Naive thymus-derived CD8-positive, alpha-beta T cell (primary cell): ENCODE measurements at regions not wholly inside any gene's neighbourhood (a gene's known extent, or its start where the extent isn't known, plus 50 kb on each side); places are given as distances from the start of the nearest gene placed in this dataset.
"Not testable (repeated sequence)": the region's sequence is repeated elsewhere in the genome, so short reads cannot be mapped to it uniquely, and the experiment has no call there.

Experiments
- ATAC-seq, 2 donors: fragments of 150-1000 bp; cut with Tn5 transposase in 1 of 2; sonication (Bioruptor Pico), chemical (Tn5 transposase) in 1 of 2; 1 replicate in 1 of 2; 2 replicates in 1 of 2; pipeline ENCODE4 v1.10.0; 2021; ENCODE audit warnings: mild to moderate bottlenecking in 2 of 2, moderate library complexity in 2 of 2
- POLR2A ChIA-PET: fragments of 350-600 bp; sonication (Branson Sonifier 250); formaldehyde crosslinking; loops from one replicate; lab custom pipeline; 2021; ENCODE audit warnings: antibody characterized with exemption; lab: Charles Lee
- DNase-seq, 10 donors: peaks; one replicate each; pipeline versions ENCODE4 v3.0.0 to v3.0.0-alpha.2; 2020 to 2022
- H3K27ac Mint-ChIP-seq, 10 donors: one replicate each; pipeline ENCODE4 v1.8.0; 2020 to 2022; ENCODE audit warnings: mild to moderate bottlenecking in 10 of 10, mixed read lengths in 10 of 10, moderate library complexity in 4 of 10, inconsistent platforms in 1 of 10
- H3K27me3 Mint-ChIP-seq, 5 donors: one replicate each; pipeline ENCODE4 v1.8.0; 2021 to 2022; ENCODE audit warnings: mixed read lengths in 5 of 5
- H3K36me3 Mint-ChIP-seq, 3 donors: one replicate each; pipeline ENCODE4 v1.8.0; 2020 to 2022; ENCODE audit warnings: mixed read lengths in 3 of 3, mild to moderate bottlenecking in 2 of 3, inconsistent platforms in 1 of 3
- H3K4me1 Mint-ChIP-seq, 4 donors: one replicate each; pipeline ENCODE4 v1.8.0; 2021 to 2022; ENCODE audit warnings: mixed read lengths in 4 of 4
- H3K4me3 Mint-ChIP-seq, 10 donors: one replicate each; pipeline ENCODE4 v1.8.0; 2020 to 2022; ENCODE audit warnings: mild to moderate bottlenecking in 10 of 10, mixed read lengths in 10 of 10, moderate library complexity in 6 of 10, inconsistent platforms in 1 of 10
- H3K9me3 Mint-ChIP-seq, 9 donors: one replicate each; pipeline ENCODE4 v1.8.0; 2020 to 2022; ENCODE audit warnings: mixed read lengths in 9 of 9, mild to moderate bottlenecking in 3 of 9, inconsistent platforms in 1 of 9, moderate library complexity in 1 of 9

- POLR2A ChIA-PET, result no interaction called here
- Mint-ChIP-seq H3K4me1 (no peaks in the 10 kb centered on the region), H3K27ac (no peak overlapping the region), H3K9me3 (peaks cover 0 to 3% (median 0%) of the 10 kb centered on the region in 9 donors), H3K36me3 (no peaks in the 10 kb centered on the region), H3K4me3 (no peak overlapping the region), H3K27me3 (peaks cover 0 to 8% (median 7%) of the 10 kb centered on the region in 5 donors)
- DNase-seq (no peak), ATAC-seq (no peak)
Observed at GRCh38 chr2:175612280-175612679, 389.8 kb downstream of the LNPK start.

DNA sequence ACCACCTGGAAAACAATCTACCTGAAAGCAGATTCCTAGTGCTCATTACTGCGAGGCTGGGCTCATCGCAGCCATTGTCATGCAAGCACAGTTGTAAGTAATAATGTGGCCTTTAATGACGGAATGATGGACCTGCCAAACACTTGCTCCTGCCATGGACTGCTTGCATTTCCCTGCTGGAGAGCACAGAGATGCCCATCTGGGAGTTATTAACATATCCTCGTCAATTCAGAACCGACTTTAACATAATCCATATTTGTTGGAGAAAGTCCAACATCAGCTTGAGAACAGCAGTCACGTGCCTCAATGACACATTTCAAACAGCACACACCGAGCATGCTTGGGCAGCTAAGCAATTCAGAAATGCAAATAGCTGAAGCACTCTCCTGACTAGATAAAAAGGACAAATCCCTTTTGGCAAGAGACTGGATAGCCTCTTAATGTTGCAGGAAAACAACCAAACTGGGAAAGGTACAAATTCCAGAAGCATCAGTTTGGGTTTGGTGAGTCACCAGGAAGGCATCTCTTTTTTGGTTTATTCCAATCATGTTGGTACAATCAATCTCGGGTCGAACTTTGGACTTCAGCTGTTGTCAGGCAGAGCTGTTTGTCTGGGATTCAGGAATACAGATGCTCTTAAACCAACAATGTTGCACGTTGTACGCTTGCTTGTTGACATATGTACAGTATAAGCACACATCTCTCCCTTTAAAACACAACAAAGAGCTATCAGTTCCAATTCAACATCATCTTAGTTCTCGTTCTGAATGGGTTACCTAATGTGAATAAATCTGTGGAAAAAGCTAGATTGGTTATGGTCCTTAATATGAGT lies 395.8 kb downstream of the LNPK start:
- no peak overlapping the region for H3K27ac Mint-ChIP-seq
- DNase-seq (no peak), ATAC-seq (no peak)
- H3K4me3 Mint-ChIP-seq, result no peak overlapping the region
- POLR2A ChIA-PET, result no interaction called here
- no peaks in the 10 kb centered on the region for H3K4me1 Mint-ChIP-seq
- peaks cover 0 to 12% (median 5%) of the 10 kb centered on the region in 5 donors for H3K27me3 Mint-ChIP-seq
- peaks cover 0 to 9% (median 0%) of the 10 kb centered on the region in 9 donors for H3K9me3 Mint-ChIP-seq
- no peaks in the 10 kb centered on the region for H3K36me3 Mint-ChIP-seq

DNA sequence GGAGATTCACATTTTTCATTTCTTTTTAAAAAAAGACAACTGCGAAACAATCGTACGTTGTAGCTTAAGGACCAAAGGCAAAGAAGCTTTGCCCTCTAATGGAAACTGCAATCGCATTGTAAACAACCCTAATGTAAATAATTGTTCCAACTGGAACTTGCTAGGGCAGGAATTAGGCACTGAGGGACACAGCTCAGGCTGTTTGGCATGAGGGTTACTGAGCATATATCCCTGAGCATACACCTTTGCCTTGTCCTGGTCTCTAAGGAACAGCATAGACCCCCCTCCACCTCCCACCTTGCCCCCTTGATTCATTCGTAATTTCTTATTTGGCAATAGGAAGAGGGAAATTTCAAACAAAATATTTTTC lies 396.4 kb downstream of the LNPK start:
- no peak for DNase-seq
- Mint-ChIP-seq H3K27me3 (peaks cover 0 to 12% (median 5%) of the 10 kb centered on the region in 5 donors), H3K4me1 (no peaks in the 10 kb centered on the region), H3K4me3 (no peak overlapping the region), H3K9me3 (peaks cover 0 to 9% (median 0%) of the 10 kb centered on the region in 9 donors), H3K27ac (no peak overlapping the region), H3K36me3 (no peaks in the 10 kb centered on the region)
- POLR2A ChIA-PET, result no interaction called here
- no peak for ATAC-seq

- no peak for ATAC-seq
- Mint-ChIP-seq H3K27me3 (peaks cover 0 to 11% (median 4%) of the 10 kb centered on the region in 5 donors), H3K27ac (no peak overlapping the region), H3K9me3 (peaks cover 0 to 3% (median 0%) of the 10 kb centered on the region in 9 donors), H3K4me1 (no peaks in the 10 kb centered on the region), H3K4me3 (no peak overlapping the region), H3K36me3 (no peaks in the 10 kb centered on the region)
- no peak for DNase-seq
- POLR2A ChIA-PET, result no interaction called here
Observed at GRCh38 chr2:175601969-175602368, 400.1 kb downstream of the LNPK start.

DNA sequence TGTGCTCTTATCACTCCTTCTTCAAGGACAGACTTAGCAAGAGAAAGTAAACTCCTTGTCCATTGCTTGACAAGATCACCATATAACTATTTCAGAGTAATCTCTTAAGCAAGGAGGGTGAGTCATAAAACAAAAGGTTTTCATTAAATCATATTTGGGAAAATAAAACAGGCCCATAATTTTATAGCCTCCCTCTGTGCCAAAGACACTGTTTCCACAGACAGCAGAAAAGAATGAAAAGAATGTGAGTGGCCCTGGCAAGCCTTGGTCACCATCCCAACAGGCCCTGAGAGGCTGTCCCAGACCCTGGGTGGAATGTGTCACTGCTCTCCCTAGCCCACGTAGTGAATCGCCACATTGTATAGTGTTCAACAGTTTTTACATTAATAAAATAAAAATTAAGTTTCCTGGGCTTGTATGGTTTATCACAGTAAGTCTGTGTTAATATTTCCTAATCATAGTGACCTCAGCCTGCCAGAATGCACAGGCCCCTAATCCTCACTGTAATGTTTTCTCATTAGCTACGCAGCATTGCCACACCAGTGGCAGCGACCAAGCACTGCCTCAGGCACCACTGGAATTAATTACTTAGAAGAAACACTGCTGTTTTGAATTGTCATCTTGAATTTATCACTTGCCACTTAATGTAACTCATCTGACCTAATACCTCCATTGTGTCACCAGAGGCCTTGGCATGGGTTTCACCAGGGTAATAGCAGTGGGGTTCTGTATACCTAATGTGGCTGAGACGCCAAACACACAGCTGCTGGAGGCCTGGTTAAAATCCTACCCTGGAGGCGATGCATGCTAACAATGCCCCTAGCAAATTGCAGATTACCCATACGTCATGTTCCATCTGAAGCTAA lies 401.9 kb downstream of the LNPK start:
- Mint-ChIP-seq H3K27ac (no peak overlapping the region), H3K4me3 (no peak overlapping the region), H3K36me3 (no peaks in the 10 kb centered on the region), H3K4me1 (no peaks in the 10 kb centered on the region), H3K9me3 (peaks cover 0 to 5% (median 0%) of the 10 kb centered on the region in 9 donors), H3K27me3 (peaks cover 0 to 11% (median 4%) of the 10 kb centered on the region in 5 donors)
- POLR2A ChIA-PET, result no interaction called here
- ATAC-seq, result no peak
- DNase-seq, result no peak

DNA sequence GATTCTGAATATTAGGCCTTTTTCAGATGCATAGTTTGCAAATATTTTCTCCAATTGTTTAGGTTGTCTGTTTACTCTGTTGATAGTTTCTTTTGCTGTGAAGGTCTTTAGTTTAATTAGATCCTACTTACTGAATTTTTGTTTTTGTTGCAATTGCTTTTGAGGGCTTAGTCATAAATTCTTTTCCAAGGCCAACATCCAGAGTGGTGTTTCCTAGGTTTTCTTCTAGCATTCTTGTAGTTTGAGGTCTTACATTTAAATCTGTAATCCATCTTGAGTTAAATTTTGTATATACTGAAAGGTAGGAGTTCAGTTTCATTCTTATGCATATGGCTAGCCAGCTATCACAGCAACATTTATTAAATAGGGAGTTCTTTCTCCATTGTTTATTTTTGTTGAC lies 404.8 kb downstream of the LNPK start:
- no peak for DNase-seq
- peaks cover 0 to 8% (median 0%) of the 10 kb centered on the region in 9 donors for H3K9me3 Mint-ChIP-seq
- ATAC-seq, result no peak
- peaks cover 0 to 7% (median 3%) of the 10 kb centered on the region in 5 donors for H3K27me3 Mint-ChIP-seq
- no peaks in the 10 kb centered on the region for H3K4me1 Mint-ChIP-seq
- POLR2A ChIA-PET, result no interaction called here
- H3K27ac Mint-ChIP-seq, result no peak overlapping the region
- no peak overlapping the region for H3K4me3 Mint-ChIP-seq
- no peaks in the 10 kb centered on the region for H3K36me3 Mint-ChIP-seq

DNA sequence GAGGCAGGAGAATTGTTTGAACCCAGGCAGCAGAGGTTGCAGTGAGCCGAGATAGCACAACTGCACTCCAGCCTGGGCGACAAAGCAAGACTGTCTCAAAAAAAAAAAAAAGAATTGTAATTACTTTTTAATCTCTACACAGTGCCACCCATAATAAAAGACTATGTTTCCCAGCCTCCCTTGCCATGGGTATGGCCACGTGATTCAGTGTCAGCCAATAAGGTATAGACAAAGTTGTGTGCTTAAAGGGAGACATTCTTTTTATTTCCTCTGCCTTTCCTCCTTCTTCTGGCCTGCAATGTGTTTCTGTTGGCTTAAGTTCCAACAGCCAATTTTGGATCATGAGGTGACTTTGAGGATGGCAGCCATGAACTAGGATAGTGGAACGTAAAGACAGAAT lies 406.9 kb downstream of the LNPK start:
- peaks cover 0 to 9% (median 3%) of the 10 kb centered on the region in 9 donors for H3K9me3 Mint-ChIP-seq
- H3K27ac Mint-ChIP-seq, result no peak overlapping the region
- no peaks in the 10 kb centered on the region for H3K4me1 Mint-ChIP-seq
- no peak for DNase-seq
- H3K27me3 Mint-ChIP-seq, result peaks cover 0 to 11% (median 3%) of the 10 kb centered on the region in 5 donors
- no peak for ATAC-seq
- POLR2A ChIA-PET, result no interaction called here
- H3K36me3 Mint-ChIP-seq, result no peaks in the 10 kb centered on the region
- H3K4me3 Mint-ChIP-seq, result no peak overlapping the region

- POLR2A ChIA-PET, result not testable (repeated sequence)
Observed at GRCh38 chr2:175593686-175594525, 408.2 kb downstream of the LNPK start.

GRCh38 chr2:175588213-175588612 lies 406.7 kb upstream of the ATP5MC3 start:
- not testable (repeated sequence) for H3K36me3 Mint-ChIP-seq, H3K9me3 Mint-ChIP-seq

More at GRCh38 chr2:175593686-175594525, 408.2 kb downstream of the LNPK start:
- H3K27ac Mint-ChIP-seq, result peak overlapping the region in 1 of 10 donors; percentile 47
- not testable (repeated sequence) for H3K4me1 Mint-ChIP-seq, ATAC-seq, H3K27me3 Mint-ChIP-seq, H3K4me3 Mint-ChIP-seq, H3K36me3 Mint-ChIP-seq, DNase-seq, H3K9me3 Mint-ChIP-seq

GRCh38 chr2:175585496-175585895 lies 404.0 kb upstream of the ATP5MC3 start:
- H3K9me3 Mint-ChIP-seq, result peaks cover 0 to 1% (median 0%) of the 10 kb centered on the region in 9 donors
- ATAC-seq (no peak), DNase-seq (no peak)

More at GRCh38 chr2:175588213-175588612, 406.7 kb upstream of the ATP5MC3 start:
- DNase-seq, H3K4me1 Mint-ChIP-seq, ATAC-seq, H3K4me3 Mint-ChIP-seq, H3K27ac Mint-ChIP-seq, POLR2A ChIA-PET, H3K27me3 Mint-ChIP-seq: not testable (repeated sequence)

GRCh38 chr2:175580652-175581051 lies 399.1 kb upstream of the ATP5MC3 start:
- H3K27me3 Mint-ChIP-seq, result peaks cover 0 to 24% (median 6%) of the 10 kb centered on the region in 5 donors
- H3K27ac Mint-ChIP-seq, result no peak overlapping the region
- H3K4me1 Mint-ChIP-seq, result peaks cover 0 to 18% (median 6%) of the 10 kb centered on the region in 4 donors
- H3K4me3 Mint-ChIP-seq, result no peak overlapping the region
- ATAC-seq (no peak), DNase-seq (no peak)
- peaks cover 0 to 6% (median 0%) of the 10 kb centered on the region in 9 donors for H3K9me3 Mint-ChIP-seq
- POLR2A ChIA-PET, result no interaction called here
- H3K36me3 Mint-ChIP-seq, result peaks cover 0 to 3% (median 0%) of the 10 kb centered on the region in 3 donors

More at GRCh38 chr2:175585496-175585895, 404.0 kb upstream of the ATP5MC3 start:
- Mint-ChIP-seq H3K27ac (no peak overlapping the region), H3K4me3 (no peak overlapping the region), H3K36me3 (no peaks in the 10 kb centered on the region), H3K27me3 (peaks cover 0 to 2% (median 0%) of the 10 kb centered on the region in 5 donors), H3K4me1 (no peaks in the 10 kb centered on the region)
- POLR2A ChIA-PET, result no interaction called here

DNA sequence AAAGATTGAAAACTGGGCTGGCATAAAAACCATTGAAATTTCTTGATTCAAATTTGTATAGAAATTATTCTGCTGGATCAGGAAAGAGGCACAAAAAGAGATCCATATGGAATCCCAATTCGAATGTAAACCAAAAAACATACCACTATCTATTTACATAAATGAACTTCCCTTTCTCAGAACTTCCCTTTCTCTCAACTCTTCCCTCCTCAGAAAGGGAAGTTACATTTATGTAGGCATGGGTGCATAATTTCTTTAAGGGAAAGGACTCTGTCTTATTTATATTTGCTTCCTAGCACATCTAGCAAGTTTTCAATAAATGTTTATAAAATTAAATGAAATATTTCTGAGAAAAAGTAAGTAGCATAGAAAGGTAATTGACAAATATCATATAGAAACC lies 398.1 kb upstream of the ATP5MC3 start:
- Mint-ChIP-seq H3K27ac (no peak overlapping the region), H3K27me3 (peaks cover 2 to 24% (median 6%) of the 10 kb centered on the region in 5 donors), H3K4me3 (no peak overlapping the region), H3K36me3 (peaks cover 0 to 3% (median 0%) of the 10 kb centered on the region in 3 donors), H3K4me1 (peaks cover 2 to 24% (median 13%) of the 10 kb centered on the region in 4 donors), H3K9me3 (peaks cover 0 to 6% (median 0%) of the 10 kb centered on the region in 9 donors)
- POLR2A ChIA-PET, result no interaction called here
- DNase-seq (no peak), ATAC-seq (no peak)
